ENCODE measurements at regions not wholly inside any gene's neighbourhood (a gene's known extent, or its start where the extent isn't known, plus 50 kb on each side); places are given as distances from the start of the nearest gene placed in this dataset.

DNA sequence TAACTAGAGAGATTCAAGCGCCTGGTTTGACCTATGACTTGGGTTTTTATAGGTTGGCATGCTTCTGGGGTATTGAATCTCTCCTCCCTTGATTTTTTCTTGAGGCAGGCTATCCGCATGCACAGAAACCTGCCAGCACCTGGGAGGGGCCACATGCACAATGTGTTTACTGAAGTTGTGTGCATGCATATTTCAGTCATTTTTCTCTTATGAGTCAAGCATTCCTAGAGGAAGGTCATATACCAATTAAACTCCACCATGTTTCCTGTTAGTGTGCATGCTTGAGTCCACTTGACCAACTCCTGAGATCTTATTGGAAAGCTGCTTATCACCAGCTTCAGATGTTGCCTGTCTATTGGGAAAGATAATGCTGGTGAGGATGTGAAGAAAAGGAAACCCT, 1718.4 kb downstream of the LRRC4C start:
- H4K91ac ChIP-seq (replicated peaks; ENCODE audit: insufficient read length, low read length): no peak overlapping the region
- no peak overlapping the region for H3K4me2 ChIP-seq (ENCODE audit: insufficient read depth in 1 of 2, low read depth in 2 of 2, low read length in 2 of 2)
- no peaks in the 10 kb centered on the region for H4K20me1 ChIP-seq (replicated peaks in 1 of 2; ENCODE audit: control insufficient read depth in 1 of 2, insufficient read depth in 2 of 2, low read length in 2 of 2)
- no peak overlapping the region for H2AFZ ChIP-seq (ENCODE audit: low read length)
- no peaks in the 10 kb centered on the region for H3K27me3 ChIP-seq (replicated peaks in 1 of 4; ENCODE audit: control insufficient read depth in 3 of 4, extremely low read depth in 1 of 4, insufficient read depth in 3 of 4, low read length in 3 of 4)
- H2BK120ac ChIP-seq (replicated peaks; ENCODE audit: low read depth, low read length): no peak overlapping the region
- no peak for DNase-seq (ENCODE audit: low read depth in 1 of 2, low spot score in 2 of 2)
- H3K9ac ChIP-seq (replicated peaks in 1 of 4; ENCODE audit: extremely low read depth in 1 of 4, low read depth in 3 of 4, low read length in 3 of 4): no peak overlapping the region
- H2BK12ac ChIP-seq (ENCODE audit: low read depth, low read length): no peak overlapping the region
- no peak overlapping the region for H4K5ac ChIP-seq (ENCODE audit: insufficient read length, low read depth, low read length)
- no peak overlapping the region for H3K18ac ChIP-seq (ENCODE audit: extremely low read depth, low read length)
- no peaks in the 10 kb centered on the region for H3K79me2 ChIP-seq (ENCODE audit: control insufficient read depth in 1 of 2, insufficient read depth in 2 of 2, low read length in 2 of 2)
- ChIA-PET POLR2A (ENCODE audit: partially characterized antibody) (no interaction called here), CTCF (ENCODE audit: partially characterized antibody) (interaction anchor here (1.4 kb wide), 1 partner anchor 17 kb away, joined by 4 read pairs; no protein-coding TSS in a partner anchor)
- H2BK20ac ChIP-seq (ENCODE audit: low read length): no peak overlapping the region
- H3K27ac ChIP-seq (ENCODE audit: low read depth, low read length): no peak overlapping the region
- TF ChIP-seq SUZ12 (IDR thresholded peaks at IDR 0.05; ENCODE audit: low read length) (no peak), POLR2A (IDR thresholded peaks at IDR 0.05; ENCODE audit: control extremely low read depth in 1 of 2, low read depth in 2 of 2, low read length in 2 of 2) (no peak), SIN3A (conservative IDR thresholded peaks at IDR 0.05 in 1 of 2, IDR thresholded peaks at IDR 0.05 in 1 of 2; ENCODE audit: low read depth in 1 of 2, low read length in 2 of 2) (no peak), ZNF274 (IDR thresholded peaks at IDR 0.05; ENCODE audit: borderline replicate concordance, extremely low read depth, low read length) (no peak), KDM4A (IDR thresholded peaks at IDR 0.05; ENCODE audit: low read depth, low read length, severe bottlenecking) (no peak), TAF1 (IDR thresholded peaks at IDR 0.05; ENCODE audit: low read depth, low read length) (no peak), SAP30 (IDR thresholded peaks at IDR 0.05; ENCODE audit: insufficient read depth, insufficient replicate concordance, low read length) (no peak), MAFK (IDR thresholded peaks at IDR 0.05; ENCODE audit: low read depth, low read length) (no peak), SP2 (IDR thresholded peaks at IDR 0.05; ENCODE audit: low read length) (no peak), TCF12 (IDR thresholded peaks at IDR 0.05; ENCODE audit: low read depth, low read length) (no peak), YY1 (IDR thresholded peaks at IDR 0.05; ENCODE audit: low read depth, low read length) (no peak)
- no peak overlapping the region for H4K8ac ChIP-seq (ENCODE audit: extremely low read depth, insufficient read depth, low read length)
- no peak overlapping the region for H2BK5ac ChIP-seq (ENCODE audit: low read depth, low read length)
- no peak for FAIRE-seq
- H3K79me1 ChIP-seq (ENCODE audit: low read depth, low read length): no peaks in the 10 kb centered on the region
- 91% methylated on average over 2 of the region's 2 CpGs; no CpG with 5 or more reads in 1 of the 2 experiments for WGBS, 2 experiments (ENCODE audit: extremely low coverage in 1 of 2, insufficient coverage in 1 of 2, insufficient read length in 1 of 2, insufficient replicate concordance in 2 of 2, low coverage in 1 of 2, low lambda C conversion rate in 2 of 2, missing lambda C conversion rate in 1 of 2)
- 0 out of 8 replicates have a peak, but pooled peaks cover 0 to 3% (median 0%) of the 10 kb centered on the region in 4 experiments for H3K36me3 ChIP-seq (ENCODE audit: control insufficient read depth in 2 of 4, insufficient read depth in 4 of 4, low read length in 3 of 4)
- no peak overlapping the region for H3K4me3 ChIP-seq (ENCODE audit: extremely low read depth in 1 of 4, insufficient read depth in 2 of 4, low read depth in 3 of 4, low read length in 4 of 4)
- no peak overlapping the region for H3K56ac ChIP-seq (replicated peaks; ENCODE audit: insufficient read length, low read depth, low read length)
- no peak overlapping the region for H2AK5ac ChIP-seq (ENCODE audit: low read depth, low read length)
- no peak overlapping the region for H3K14ac ChIP-seq (ENCODE audit: insufficient read length)
- H3K4me1 ChIP-seq (replicated peaks in 1 of 4; ENCODE audit: control insufficient read depth in 3 of 4, insufficient read depth in 4 of 4, low read length in 3 of 4): no peaks in the 10 kb centered on the region
- H2BK15ac ChIP-seq (ENCODE audit: low read length): no peak overlapping the region
- no peaks in the 10 kb centered on the region; the same call in 1 of the 2 replicates for H3K23me2 ChIP-seq (ENCODE audit: low read depth, low read length)
- no peak overlapping the region for H3K4ac ChIP-seq (replicated peaks; ENCODE audit: insufficient read length, low read depth, low read length)
- no peak overlapping the region for H3K23ac ChIP-seq (ENCODE audit: insufficient read length)
- H3K9me3 ChIP-seq (ENCODE audit: insufficient read depth in 2 of 2, low read depth in 1 of 2, low read length in 1 of 2): peaks cover 0 to 4% of the 10 kb centered on the region in 2 experiments; a peak in 1 of 4 replicates
